ENCODE measurements at regions not wholly inside any gene's neighbourhood (a gene's known extent, or its start where the extent isn't known, plus 50 kb on each side); places are given as distances from the start of the nearest gene placed in this dataset.
A peak's percentile ranks its signal among the peaks of the same experiment; 100 is the strongest.
"Not testable (repeated sequence)": the region's sequence is repeated elsewhere in the genome, so short reads cannot be mapped to it uniquely, and the experiment has no call there.

- in situ Hi-C loops (cut with MboI; ENCODE audit: low pct_unique_long_range_greater_than_20kb, low sequenced_read_pairs), result no loop called here
- no peak for DNase-seq
Observed at GRCh38 chr7:156056534-156056933, 244.3 kb upstream of the SHH start.

GRCh38 chr7:156055206-156055822 lies 243.1 kb upstream of the SHH start:
- in situ Hi-C loops (cut with MboI; ENCODE audit: low pct_unique_long_range_greater_than_20kb, low sequenced_read_pairs), result no loop called here
- DNase-seq, result no peak

GRCh38 chr7:156051884-156052283 lies 239.6 kb upstream of the SHH start:
- no peak for DNase-seq
- in situ Hi-C loops (cut with MboI; ENCODE audit: low pct_unique_long_range_greater_than_20kb, low sequenced_read_pairs), result no loop called here

GRCh38 chr7:156050636-156051569 lies 238.6 kb upstream of the SHH start:
- in situ Hi-C loops (cut with MboI; ENCODE audit: low pct_unique_long_range_greater_than_20kb, low sequenced_read_pairs), result no loop called here

GRCh38 chr7:156049366-156049765 lies 237.1 kb upstream of the SHH start:
- DNase-seq, result no peak
- in situ Hi-C loops (cut with MboI; ENCODE audit: low pct_unique_long_range_greater_than_20kb, low sequenced_read_pairs), result no loop called here

More at GRCh38 chr7:156050636-156051569, 238.6 kb upstream of the SHH start:
- DNase-seq, result no peak

GRCh38 chr7:156046031-156046560 lies 233.8 kb upstream of the SHH start:
- no peak for DNase-seq
- in situ Hi-C loops (cut with MboI; ENCODE audit: low pct_unique_long_range_greater_than_20kb, low sequenced_read_pairs), result no loop called here

GRCh38 chr7:156043416-156044178 lies 231.3 kb upstream of the SHH start:
- in situ Hi-C loops (cut with MboI; ENCODE audit: low pct_unique_long_range_greater_than_20kb, low sequenced_read_pairs), result no loop called here
- DNase-seq, result no peak

- DNase-seq, result no peak
Observed at GRCh38 chr7:156041398-156041797, 229.1 kb upstream of the SHH start.

GRCh38 chr7:156039971-156040677 lies 227.9 kb upstream of the SHH start:
- DNase-seq, result no peak
- in situ Hi-C loops (cut with MboI; ENCODE audit: low pct_unique_long_range_greater_than_20kb, low sequenced_read_pairs), result no loop called here

More at GRCh38 chr7:156041398-156041797, 229.1 kb upstream of the SHH start:
- in situ Hi-C loops (cut with MboI; ENCODE audit: low pct_unique_long_range_greater_than_20kb, low sequenced_read_pairs), result no loop called here

GRCh38 chr7:156039194-156039593 lies 226.9 kb upstream of the SHH start:
- DNase-seq, result no peak
- in situ Hi-C loops (cut with MboI; ENCODE audit: low pct_unique_long_range_greater_than_20kb, low sequenced_read_pairs), result no loop called here

- in situ Hi-C loops (cut with MboI; ENCODE audit: low pct_unique_long_range_greater_than_20kb, low sequenced_read_pairs), result no loop called here
- no peak for DNase-seq
Observed at GRCh38 chr7:156038345-156038744, 226.1 kb upstream of the SHH start.

GRCh38 chr7:156036153-156036552 lies 223.9 kb upstream of the SHH start:
- in situ Hi-C loops (cut with MboI; ENCODE audit: low pct_unique_long_range_greater_than_20kb, low sequenced_read_pairs), result no loop called here
- no peak for DNase-seq

GRCh38 chr7:156035387-156035786 lies 223.1 kb upstream of the SHH start:
- in situ Hi-C loops (cut with MboI; ENCODE audit: low pct_unique_long_range_greater_than_20kb, low sequenced_read_pairs), result not testable (repeated sequence)

GRCh38 chr7:156034397-156034796 lies 222.1 kb upstream of the SHH start:
- peak; percentile 79 for DNase-seq

More at GRCh38 chr7:156035387-156035786, 223.1 kb upstream of the SHH start:
- DNase-seq, result not testable (repeated sequence)

GRCh38 chr7:156032973-156033372 lies 220.7 kb upstream of the SHH start:
- no peak for DNase-seq
- in situ Hi-C loops (cut with MboI; ENCODE audit: low pct_unique_long_range_greater_than_20kb, low sequenced_read_pairs), result no loop called here

More at GRCh38 chr7:156034397-156034796, 222.1 kb upstream of the SHH start:
- in situ Hi-C loops (cut with MboI; ENCODE audit: low pct_unique_long_range_greater_than_20kb, low sequenced_read_pairs), result no loop called here

- in situ Hi-C loops (cut with MboI; ENCODE audit: low pct_unique_long_range_greater_than_20kb, low sequenced_read_pairs), result no loop called here
Observed at GRCh38 chr7:156031679-156032478, 219.6 kb upstream of the SHH start.

GRCh38 chr7:156029460-156030007 lies 217.3 kb upstream of the SHH start:
- no peak for DNase-seq
- in situ Hi-C loops (cut with MboI; ENCODE audit: low pct_unique_long_range_greater_than_20kb, low sequenced_read_pairs), result no loop called here

More at GRCh38 chr7:156031679-156032478, 219.6 kb upstream of the SHH start:
- no peak for DNase-seq

- in situ Hi-C loops (cut with MboI; ENCODE audit: low pct_unique_long_range_greater_than_20kb, low sequenced_read_pairs), result no loop called here
- no peak for DNase-seq
Observed at GRCh38 chr7:156028521-156028920, 216.3 kb upstream of the SHH start.

Data from KBM-7 (cell line).